Type B pancreatic cell (in vitro differentiated cells): ENCODE measurements at regions not wholly inside any gene's neighbourhood (a gene's known extent, or its start where the extent isn't known, plus 50 kb on each side); places are given as distances from the start of the nearest gene placed in this dataset.

Source experiments
- DNase-seq: peaks from one replicate; pipeline ENCODE4 v3.0.0; 2021; ENCODE audit warnings: mixed read lengths; ENCODE audit not compliant: unreplicated experiment; ENCODE audit errors: extremely low spot score
- H3K27ac Mint-ChIP-seq: 2 replicates; pipeline ENCODE4 v1.8.0; 2021; ENCODE audit warnings: mild to moderate bottlenecking, mixed read lengths
- H3K27me3 Mint-ChIP-seq: 2 replicates; pipeline ENCODE4 v1.8.0; 2021; ENCODE audit warnings: mixed read lengths
- H3K36me3 Mint-ChIP-seq: 2 replicates; pipeline ENCODE4 v1.8.0; 2021; ENCODE audit warnings: mixed read lengths
- H3K4me1 Mint-ChIP-seq: one replicate; pipeline ENCODE4 v1.8.0; 2021; ENCODE audit warnings: mixed read lengths; ENCODE audit not compliant: unreplicated experiment
- H3K4me3 Mint-ChIP-seq: 2 replicates; pipeline ENCODE4 v1.8.0; 2021; ENCODE audit warnings: mild to moderate bottlenecking, mixed read lengths
- H3K9me3 Mint-ChIP-seq: 2 replicates; pipeline ENCODE4 v1.8.0; 2021; ENCODE audit warnings: mixed read lengths
- TF ChIP-seq, protein P1 (sequence below): fragments of 200-600 bp; sonication (generic); conservative IDR thresholded peaks from 2 replicates; pipeline ENCODE4 v1.5.0; 2021; ENCODE audit warnings: antibody characterized with exemption, mild to moderate bottlenecking

DNA sequence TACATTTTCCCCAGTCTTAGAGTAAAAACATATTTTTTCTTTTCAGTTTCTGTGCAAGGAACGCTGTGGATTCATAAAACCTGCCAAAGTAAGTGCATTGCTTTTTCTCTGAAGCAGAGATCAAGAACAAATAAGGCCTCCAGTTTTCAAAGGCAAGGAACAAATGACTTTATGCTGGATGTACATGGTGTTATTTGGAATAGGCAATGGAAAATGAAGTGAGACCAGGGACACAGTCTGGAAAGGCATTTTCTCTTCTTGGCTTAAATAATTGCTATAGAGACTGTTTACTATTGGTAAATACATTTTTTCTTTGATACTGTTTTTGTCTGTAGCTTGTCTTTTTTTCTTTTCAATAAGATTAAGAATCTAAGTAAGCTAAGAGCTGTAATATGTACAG lies 725.9 kb upstream of the MDGA2 start:
- H3K36me3 Mint-ChIP-seq = no peaks in the 10 kb centered on the region
- no peak overlapping the region for H3K4me3 Mint-ChIP-seq
- no peaks in the 10 kb centered on the region for H3K9me3 Mint-ChIP-seq
- no peaks in the 10 kb centered on the region for H3K27me3 Mint-ChIP-seq
- H3K27ac Mint-ChIP-seq = no peak overlapping the region
- TF ChIP-seq, protein P1, sequence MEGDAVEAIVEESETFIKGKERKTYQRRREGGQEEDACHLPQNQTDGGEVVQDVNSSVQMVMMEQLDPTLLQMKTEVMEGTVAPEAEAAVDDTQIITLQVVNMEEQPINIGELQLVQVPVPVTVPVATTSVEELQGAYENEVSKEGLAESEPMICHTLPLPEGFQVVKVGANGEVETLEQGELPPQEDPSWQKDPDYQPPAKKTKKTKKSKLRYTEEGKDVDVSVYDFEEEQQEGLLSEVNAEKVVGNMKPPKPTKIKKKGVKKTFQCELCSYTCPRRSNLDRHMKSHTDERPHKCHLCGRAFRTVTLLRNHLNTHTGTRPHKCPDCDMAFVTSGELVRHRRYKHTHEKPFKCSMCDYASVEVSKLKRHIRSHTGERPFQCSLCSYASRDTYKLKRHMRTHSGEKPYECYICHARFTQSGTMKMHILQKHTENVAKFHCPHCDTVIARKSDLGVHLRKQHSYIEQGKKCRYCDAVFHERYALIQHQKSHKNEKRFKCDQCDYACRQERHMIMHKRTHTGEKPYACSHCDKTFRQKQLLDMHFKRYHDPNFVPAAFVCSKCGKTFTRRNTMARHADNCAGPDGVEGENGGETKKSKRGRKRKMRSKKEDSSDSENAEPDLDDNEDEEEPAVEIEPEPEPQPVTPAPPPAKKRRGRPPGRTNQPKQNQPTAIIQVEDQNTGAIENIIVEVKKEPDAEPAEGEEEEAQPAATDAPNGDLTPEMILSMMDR = no peak
- no peaks in the 10 kb centered on the region for H3K4me1 Mint-ChIP-seq
- DNase-seq = no peak

GRCh38 chr14:48398675-48399282 lies 723.4 kb upstream of the MDGA2 start:
- no peaks in the 10 kb centered on the region for H3K36me3 Mint-ChIP-seq
- no peak overlapping the region for H3K4me3 Mint-ChIP-seq
- no peak for DNase-seq
- H3K4me1 Mint-ChIP-seq = no peaks in the 10 kb centered on the region
- TF ChIP-seq, protein P1 = peak; percentile 89
- H3K27ac Mint-ChIP-seq = no peak overlapping the region
- no peaks in the 10 kb centered on the region for H3K9me3 Mint-ChIP-seq
- no peaks in the 10 kb centered on the region for H3K27me3 Mint-ChIP-seq

DNA sequence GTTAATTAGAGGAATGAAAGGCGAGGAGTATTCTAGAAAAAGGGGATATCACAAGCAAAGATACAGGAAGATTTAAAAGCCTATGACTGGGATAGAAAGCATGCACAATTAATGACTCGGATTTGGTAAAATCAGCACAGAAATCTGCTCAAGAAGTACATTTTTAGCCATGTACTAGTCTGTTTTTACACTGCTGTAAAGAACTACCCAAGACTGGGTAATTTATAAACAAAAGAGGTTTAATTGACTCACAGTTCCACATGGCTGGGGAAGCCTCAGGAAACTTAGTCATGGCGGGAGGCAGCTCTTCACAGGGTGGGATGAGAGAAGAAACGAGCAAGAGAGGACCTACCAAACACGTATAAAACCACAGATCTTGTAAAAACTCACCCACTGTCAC lies 716.3 kb upstream of the MDGA2 start:
- Mint-ChIP-seq H3K4me3 (no peak overlapping the region), H3K27ac (no peak overlapping the region), H3K4me1 (no peaks in the 10 kb centered on the region), H3K9me3 (no peaks in the 10 kb centered on the region), H3K36me3 (no peaks in the 10 kb centered on the region), H3K27me3 (no peaks in the 10 kb centered on the region)
- TF ChIP-seq, protein P1 = no peak
- DNase-seq = no peak

GRCh38 chr14:48390346-48390745 lies 714.9 kb upstream of the MDGA2 start:
- Mint-ChIP-seq H3K36me3 (no peaks in the 10 kb centered on the region), H3K27me3 (no peaks in the 10 kb centered on the region), H3K4me1 (no peaks in the 10 kb centered on the region), H3K4me3 (no peak overlapping the region), H3K27ac (no peak overlapping the region), H3K9me3 (no peaks in the 10 kb centered on the region)
- TF ChIP-seq, protein P1 = no peak
- DNase-seq = no peak

DNA sequence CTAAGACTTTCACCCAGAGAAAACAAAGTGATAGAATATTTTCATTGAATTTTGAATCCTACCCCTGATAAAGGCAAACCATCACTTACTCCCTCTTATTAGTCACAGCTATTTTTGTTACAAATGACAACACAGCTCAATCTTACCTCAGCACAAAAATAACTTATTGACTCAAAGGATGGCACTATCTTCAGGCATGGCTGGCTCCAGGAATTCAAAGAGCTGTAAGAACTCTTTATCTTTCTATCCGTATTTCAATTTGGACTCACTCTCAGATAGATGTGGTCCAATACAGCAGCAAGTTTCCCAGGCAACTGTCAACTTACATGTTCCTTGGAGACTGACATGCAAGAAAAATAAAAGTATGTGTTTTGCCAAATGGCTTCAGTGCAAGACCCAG lies 709.4 kb upstream of the MDGA2 start:
- no peak overlapping the region for H3K4me3 Mint-ChIP-seq
- no peaks in the 10 kb centered on the region for H3K27me3 Mint-ChIP-seq

More for the DNA sequence above, 709.4 kb upstream of the MDGA2 start:
- H3K4me1 Mint-ChIP-seq = no peaks in the 10 kb centered on the region
- no peaks in the 10 kb centered on the region for H3K36me3 Mint-ChIP-seq
- peaks cover 1% of the 10 kb centered on the region for H3K9me3 Mint-ChIP-seq
- H3K27ac Mint-ChIP-seq = no peak overlapping the region
- TF ChIP-seq, protein P1 = no peak
- DNase-seq = no peak
